ENCODE measurements at regions not wholly inside any gene's neighbourhood (a gene's known extent, or its start where the extent isn't known, plus 50 kb on each side); places are given as distances from the start of the nearest gene placed in this dataset.
A peak's percentile ranks its signal among the peaks of the same experiment; 100 is the strongest.
"Not testable (repeated sequence)": the region's sequence is repeated elsewhere in the genome, so short reads cannot be mapped to it uniquely, and the experiment has no call there.

GRCh38 chr17:22052715-22053114, 360.4 kb downstream of the KCNJ18 start:
- H3K27ac ChIP-seq (ENCODE audit: extremely low read length, insufficient read depth, low read length); H3K4me1 ChIP-seq (ENCODE audit: insufficient read depth, low read length); H3K4me3 ChIP-seq (replicated peaks in 1 of 3; ENCODE audit: insufficient read depth in 1 of 3, low read depth in 2 of 3, low read length in 3 of 3); H3K79me2 ChIP-seq (ENCODE audit: insufficient read depth, low read length); BruUV-seq (replicated peaks); in situ Hi-C loops (cut with HindIII; ENCODE audit: extremely low pct_ligation_motif_present, low pct_unique_long_range_greater_than_20kb); H3K9ac ChIP-seq (ENCODE audit: insufficient read depth, low read depth, low read length); CTCF ChIA-PET (ENCODE audit: low intra/inter-chr PET ratio, low total read pairs); ATAC-seq; H3K36me3 ChIP-seq (replicated peaks in 1 of 2; ENCODE audit: control insufficient read depth in 1 of 2, insufficient read depth in 2 of 2, low read length in 2 of 2); H4K20me1 ChIP-seq (ENCODE audit: insufficient read depth, low read length); H3K9me3 ChIP-seq (ENCODE audit: low read length); H3K4me2 ChIP-seq (ENCODE audit: low read depth, low read length); POLR2A ChIA-PET; H3K27me3 ChIP-seq (ENCODE audit: control insufficient read depth in 1 of 2, insufficient read depth in 2 of 2, low read length in 2 of 2); H2AFZ ChIP-seq (ENCODE audit: low read length); FAIRE-seq; DNase-seq (ENCODE audit: low spot score); intact Hi-C loops (cut with micrococcal nuclease; ENCODE audit: unreplicated experiment); TF ChIP-seq CREB1 (CRISPR knock-in tag; IDR thresholded peaks at IDR 0.05): not testable (repeated sequence)
- peak; percentile 79; the same call in 1 of the 2 replicates for TF ChIP-seq CREB1 (IDR thresholded peaks at IDR 0.05)

- H3K4me1 ChIP-seq (ENCODE audit: insufficient read depth, low read length); CTCF ChIA-PET (ENCODE audit: low intra/inter-chr PET ratio, low total read pairs); DNase-seq (ENCODE audit: low spot score); H3K27ac ChIP-seq (ENCODE audit: extremely low read length, insufficient read depth, low read length); POLR2A ChIA-PET; H3K4me3 ChIP-seq (replicated peaks in 1 of 3; ENCODE audit: insufficient read depth in 1 of 3, low read depth in 2 of 3, low read length in 3 of 3); H3K9ac ChIP-seq (ENCODE audit: insufficient read depth, low read depth, low read length); H3K27me3 ChIP-seq (ENCODE audit: control insufficient read depth in 1 of 2, insufficient read depth in 2 of 2, low read length in 2 of 2); H4K20me1 ChIP-seq (ENCODE audit: insufficient read depth, low read length); H2AFZ ChIP-seq (ENCODE audit: low read length); in situ Hi-C loops (cut with HindIII; ENCODE audit: extremely low pct_ligation_motif_present, low pct_unique_long_range_greater_than_20kb); BruUV-seq (replicated peaks); H3K79me2 ChIP-seq (ENCODE audit: insufficient read depth, low read length); ATAC-seq; H3K4me2 ChIP-seq (ENCODE audit: low read depth, low read length); H3K9me3 ChIP-seq (ENCODE audit: low read length); intact Hi-C loops (cut with micrococcal nuclease; ENCODE audit: unreplicated experiment); H3K36me3 ChIP-seq (replicated peaks in 1 of 2; ENCODE audit: control insufficient read depth in 1 of 2, insufficient read depth in 2 of 2, low read length in 2 of 2); FAIRE-seq: not testable (repeated sequence)
- 0% methylated on average over 1 of the region's 1 CpG for WGBS (ENCODE audit: low lambda C conversion rate)
Measured at GRCh38 chr17:22056566-22056965, 364.2 kb downstream of the KCNJ18 start.

- H3K9me3 ChIP-seq (ENCODE audit: low read length); H3K36me3 ChIP-seq (replicated peaks in 1 of 2; ENCODE audit: control insufficient read depth in 1 of 2, insufficient read depth in 2 of 2, low read length in 2 of 2); CTCF ChIA-PET (ENCODE audit: low intra/inter-chr PET ratio, low total read pairs); ATAC-seq; BruUV-seq (replicated peaks); H3K9ac ChIP-seq (ENCODE audit: insufficient read depth, low read depth, low read length); H3K27me3 ChIP-seq (ENCODE audit: control insufficient read depth in 1 of 2, insufficient read depth in 2 of 2, low read length in 2 of 2); DNase-seq (ENCODE audit: low spot score); H3K4me3 ChIP-seq (replicated peaks in 1 of 3; ENCODE audit: insufficient read depth in 1 of 3, low read depth in 2 of 3, low read length in 3 of 3); H3K4me1 ChIP-seq (ENCODE audit: insufficient read depth, low read length); H3K79me2 ChIP-seq (ENCODE audit: insufficient read depth, low read length); intact Hi-C loops (cut with micrococcal nuclease; ENCODE audit: unreplicated experiment); H3K4me2 ChIP-seq (ENCODE audit: low read depth, low read length); H4K20me1 ChIP-seq (ENCODE audit: insufficient read depth, low read length); in situ Hi-C loops (cut with HindIII; ENCODE audit: extremely low pct_ligation_motif_present, low pct_unique_long_range_greater_than_20kb); H3K27ac ChIP-seq (ENCODE audit: extremely low read length, insufficient read depth, low read length); H2AFZ ChIP-seq (ENCODE audit: low read length); FAIRE-seq; POLR2A ChIA-PET: not testable (repeated sequence)
- whole genome bisulfite sequencing (ENCODE audit: low lambda C conversion rate): 0% methylated on average over 3 of the region's 4 CpGs
Measured at GRCh38 chr17:22075918-22076317, 383.6 kb downstream of the KCNJ18 start.

DNA sequence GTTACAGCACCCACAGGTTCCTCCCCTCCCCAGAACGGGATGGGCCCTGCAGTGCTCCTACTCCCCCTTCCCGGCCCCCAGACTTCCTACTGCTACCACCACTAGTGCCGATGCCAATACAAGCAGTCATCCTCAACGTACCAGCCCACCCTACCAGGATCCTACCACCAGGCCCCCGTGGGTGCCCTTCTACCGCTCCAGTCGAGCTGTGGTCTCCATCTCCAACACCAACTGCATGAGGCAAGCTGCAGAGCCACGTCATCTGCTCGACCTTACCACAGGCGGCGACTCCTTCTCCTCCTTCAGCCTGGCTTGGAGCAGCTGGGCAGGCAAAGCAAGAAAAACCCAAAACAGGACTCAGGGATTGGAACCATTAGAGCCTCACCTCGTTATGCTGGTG, 396.3 kb downstream of the KCNJ18 start:
- FAIRE-seq; H4K20me1 ChIP-seq (ENCODE audit: insufficient read depth, low read length); H2AFZ ChIP-seq (ENCODE audit: low read length); H3K4me1 ChIP-seq (ENCODE audit: insufficient read depth, low read length); H3K27ac ChIP-seq (ENCODE audit: extremely low read length, insufficient read depth, low read length); H3K4me3 ChIP-seq (replicated peaks in 1 of 3; ENCODE audit: insufficient read depth in 1 of 3, low read depth in 2 of 3, low read length in 3 of 3); DNase-seq (ENCODE audit: low spot score); H3K9ac ChIP-seq (ENCODE audit: insufficient read depth, low read depth, low read length); H3K9me3 ChIP-seq (ENCODE audit: low read length); H3K79me2 ChIP-seq (ENCODE audit: insufficient read depth, low read length); BruUV-seq (replicated peaks); in situ Hi-C loops (cut with HindIII; ENCODE audit: extremely low pct_ligation_motif_present, low pct_unique_long_range_greater_than_20kb); ATAC-seq; intact Hi-C loops (cut with micrococcal nuclease; ENCODE audit: unreplicated experiment); POLR2A ChIA-PET; H3K36me3 ChIP-seq (replicated peaks in 1 of 2; ENCODE audit: control insufficient read depth in 1 of 2, insufficient read depth in 2 of 2, low read length in 2 of 2); H3K27me3 ChIP-seq (ENCODE audit: control insufficient read depth in 1 of 2, insufficient read depth in 2 of 2, low read length in 2 of 2); CTCF ChIA-PET (ENCODE audit: low intra/inter-chr PET ratio, low total read pairs); H3K4me2 ChIP-seq (ENCODE audit: low read depth, low read length): not testable (repeated sequence)
- WGBS (ENCODE audit: low lambda C conversion rate): 7% methylated on average over 5 of the region's 12 CpGs
